ENCODE measurements at regions not wholly inside any gene's neighbourhood (a gene's known extent, or its start where the extent isn't known, plus 50 kb on each side); places are given as distances from the start of the nearest gene placed in this dataset.
"Not testable (repeated sequence)": the region's sequence is repeated elsewhere in the genome, so short reads cannot be mapped to it uniquely, and the experiment has no call there.

DNA sequence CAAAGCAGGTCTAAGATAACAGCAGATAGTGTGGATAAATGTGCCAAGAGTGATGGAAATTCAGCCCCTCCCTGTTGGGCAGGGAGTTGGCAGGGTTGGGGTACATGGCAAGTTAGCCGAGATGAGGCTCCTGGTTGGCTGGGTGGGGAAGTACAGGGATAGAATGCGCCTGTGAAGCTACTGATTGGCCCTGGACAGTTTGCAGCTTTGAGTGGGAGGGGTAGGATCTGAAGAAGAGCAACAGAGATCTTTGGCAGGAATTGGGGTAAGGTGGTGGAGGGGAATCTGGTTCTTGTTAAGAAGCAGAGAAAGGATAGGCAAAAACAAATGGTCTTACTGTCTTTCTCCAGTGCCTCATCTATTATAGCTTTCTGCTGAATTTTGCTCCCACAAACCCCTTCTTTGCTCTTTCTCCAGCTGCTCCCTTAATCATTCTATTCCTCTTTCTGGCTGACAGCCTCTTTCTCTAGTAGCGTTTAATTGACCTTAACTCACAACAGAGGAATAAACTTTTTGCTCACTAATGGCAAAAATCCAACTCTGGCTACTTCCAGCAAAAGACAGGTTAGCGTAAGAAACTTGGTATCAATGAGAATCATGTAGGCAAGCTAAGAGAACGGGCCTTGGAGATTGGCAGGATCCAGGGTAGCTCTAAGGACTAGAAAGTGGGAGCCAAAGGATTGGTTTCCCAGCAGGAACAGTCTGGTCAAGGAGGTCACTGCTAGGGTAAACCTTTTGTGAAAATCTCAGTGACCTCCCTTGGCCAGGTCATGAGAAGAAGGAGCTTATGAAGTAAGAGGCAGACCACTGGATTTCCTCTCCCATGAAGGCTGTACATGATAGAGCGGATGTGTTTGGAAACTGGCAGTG is 86.3 kb upstream of the CARMIL1 start:
- no peak for DNase-seq

- DNase-seq: no peak
Measured at GRCh38 chr6:25193460-25194171, 85.6 kb upstream of the CARMIL1 start.

- DNase-seq: no peak
Measured at GRCh38 chr6:25194172-25194678, 84.9 kb upstream of the CARMIL1 start.

DNA sequence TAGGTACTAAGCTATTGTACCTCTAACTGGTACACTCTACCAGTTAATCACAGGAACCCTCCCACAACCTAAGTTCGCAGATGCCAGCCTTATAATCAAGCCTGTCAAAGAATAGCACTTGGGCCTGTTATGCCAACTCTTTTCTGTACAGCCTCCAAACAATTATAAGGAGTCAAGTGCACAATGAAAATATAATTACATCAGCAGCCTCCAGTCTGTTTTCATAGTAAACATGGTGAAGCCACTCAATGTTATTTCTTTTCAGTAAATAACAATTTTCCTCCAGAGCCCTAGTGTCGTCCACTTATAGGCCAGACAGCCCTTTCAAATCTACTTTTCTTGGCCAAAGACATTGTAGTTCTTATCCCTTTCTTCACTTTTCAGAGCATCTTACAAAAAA is 82.7 kb upstream of the CARMIL1 start:
- no peak for DNase-seq

GRCh38 chr6:25197111-25197510 is 82.1 kb upstream of the CARMIL1 start:
- no peak for DNase-seq

DNA sequence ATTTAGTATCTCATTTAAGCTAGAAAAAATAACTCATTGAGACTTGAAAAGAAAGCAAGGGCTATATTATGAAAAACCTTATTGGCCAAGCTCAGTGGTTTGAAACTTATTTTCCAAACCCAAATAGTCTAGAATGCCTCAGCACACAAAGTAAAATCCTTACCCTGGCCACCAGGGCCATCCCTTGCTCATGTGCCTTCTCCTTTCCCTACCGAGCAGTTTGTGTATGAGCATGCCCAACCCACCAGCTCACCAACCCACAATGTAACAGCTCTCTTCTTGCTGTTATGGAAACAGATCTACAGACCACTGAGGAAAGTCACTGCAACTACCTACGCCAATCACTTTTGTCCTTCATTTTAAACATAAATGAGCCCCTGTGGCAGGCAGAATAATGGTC is 79.6 kb upstream of the CARMIL1 start:
- DNase-seq: no peak

GRCh38 chr6:25202504-25202903 is 76.7 kb upstream of the CARMIL1 start:
- no peak for DNase-seq

DNA sequence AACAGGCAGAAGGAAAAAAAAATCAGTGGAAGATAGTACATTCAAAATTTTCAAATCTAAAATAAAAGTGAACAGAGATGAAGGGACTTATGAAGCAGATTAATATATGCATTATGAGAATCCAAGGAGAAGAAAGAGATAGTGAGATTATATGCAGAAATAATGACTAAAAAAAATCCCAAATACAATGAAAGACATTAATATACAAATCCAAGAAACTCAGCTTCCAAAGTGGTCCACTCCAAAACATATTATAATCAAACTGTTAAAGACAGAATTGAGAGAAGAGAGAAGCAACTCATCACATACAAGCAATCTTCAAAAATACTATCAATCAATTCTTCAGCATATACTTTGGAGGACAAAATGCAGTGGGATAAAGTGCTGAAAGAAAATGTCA is 73.5 kb upstream of the CARMIL1 start:
- no peak for DNase-seq

GRCh38 chr6:25207453-25208155 is 71.6 kb upstream of the CARMIL1 start:
- not testable (repeated sequence) for DNase-seq

DNA sequence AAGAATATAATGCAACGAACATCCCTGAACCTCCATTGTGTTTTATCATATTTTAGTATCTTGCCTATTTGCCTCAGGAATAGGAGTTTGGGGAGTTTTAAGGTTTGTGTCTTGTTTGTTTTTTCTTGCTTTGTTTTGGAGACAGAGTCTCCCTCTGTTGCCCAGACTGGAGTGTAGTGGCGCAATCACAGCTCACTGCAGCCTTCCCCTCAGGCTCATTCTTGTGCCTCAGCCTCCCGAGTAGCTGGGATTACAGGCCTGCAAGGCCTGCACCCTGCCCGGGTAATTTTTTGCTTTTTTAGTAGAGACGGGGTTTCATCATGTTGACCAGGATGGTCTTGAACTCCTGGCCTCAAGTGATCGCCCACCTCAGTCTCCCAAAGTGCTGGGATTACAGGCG is 63.3 kb upstream of the CARMIL1 start:
- DNase-seq: no peak

DNA sequence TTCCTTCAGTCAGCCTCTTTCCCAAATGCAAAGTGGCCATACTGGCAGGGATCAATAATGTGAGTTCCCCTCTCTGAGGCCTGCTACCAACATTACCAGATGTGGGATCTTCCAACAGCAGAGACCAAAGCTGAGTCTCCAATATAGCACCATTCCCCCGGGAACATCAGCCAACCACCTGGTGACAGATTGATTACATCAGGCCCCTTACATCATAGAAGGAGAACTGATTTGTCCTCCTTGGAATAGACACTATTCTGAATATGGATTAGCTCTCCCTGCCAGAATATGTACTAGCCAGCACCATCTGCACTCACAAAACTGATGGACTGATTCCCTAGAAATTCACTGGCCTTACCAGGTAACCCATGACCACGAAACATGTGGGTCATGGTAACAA is 61.9 kb upstream of the CARMIL1 start:
- DNase-seq: no peak

DNA sequence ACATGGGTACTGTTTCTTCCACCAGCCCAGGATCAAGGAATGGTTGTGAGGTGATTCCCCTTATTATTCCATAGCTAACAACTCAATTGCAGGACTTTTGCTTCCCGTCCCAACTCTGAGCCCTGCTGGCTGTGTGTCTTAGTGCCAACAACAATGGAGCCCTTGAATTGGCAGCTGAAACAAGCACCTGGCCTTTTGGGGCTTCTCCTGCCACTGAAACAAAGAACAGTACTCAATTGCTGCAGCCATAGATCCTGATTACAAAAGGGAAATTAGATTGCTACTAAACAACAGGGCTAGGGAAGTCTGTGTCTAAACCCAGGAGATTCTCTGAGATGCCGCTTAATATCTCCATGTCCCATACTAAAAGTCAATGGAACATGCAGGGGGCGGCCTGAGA is 61.3 kb upstream of the CARMIL1 start:
- DNase-seq: no peak

DNA sequence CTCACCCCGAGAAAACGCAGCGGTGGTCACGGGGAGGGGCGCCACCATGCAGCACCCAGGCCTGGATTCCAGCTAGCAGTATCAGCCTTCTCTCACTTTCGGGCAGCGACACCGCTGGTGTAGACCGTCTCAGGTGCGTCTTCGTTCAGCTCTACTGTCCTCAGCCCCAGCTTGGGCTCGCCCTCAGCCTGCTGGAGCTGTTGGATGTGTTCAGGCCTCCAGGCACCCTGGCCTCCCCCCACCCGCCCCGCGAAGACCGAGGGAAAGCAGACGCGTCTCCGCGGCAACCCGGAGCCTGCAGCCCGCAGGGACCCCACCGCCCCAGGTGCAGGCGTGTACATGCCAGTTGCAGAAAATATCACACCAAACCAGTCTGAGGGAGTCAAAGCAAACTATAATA is 60.8 kb upstream of the CARMIL1 start:
- DNase-seq: no peak

GRCh38 chr6:25219216-25219916 is 59.8 kb upstream of the CARMIL1 start:
- no peak for DNase-seq

DNA sequence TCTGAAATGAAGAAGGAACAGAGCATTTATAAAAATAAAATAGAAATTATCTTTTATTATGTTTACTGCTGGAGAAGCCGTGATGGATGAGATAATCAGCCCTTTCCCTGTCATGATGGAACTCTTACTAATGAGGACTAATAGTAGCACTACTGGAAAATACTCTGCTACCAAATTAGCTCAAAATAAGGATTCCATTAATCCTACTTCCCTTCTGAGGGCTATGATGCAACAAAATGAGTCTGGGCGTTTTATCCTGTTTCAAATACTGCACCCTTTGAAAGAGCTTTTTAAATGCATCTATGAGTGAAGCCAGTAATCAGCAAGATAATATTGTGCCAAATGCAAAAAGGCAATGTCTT is 59.3 kb upstream of the CARMIL1 start:
- no peak for DNase-seq

GRCh38 chr6:25220857-25221256 is 58.3 kb upstream of the CARMIL1 start:
- DNase-seq: no peak

- no peak for DNase-seq
Measured at GRCh38 chr6:25222006-25222678, 57.0 kb upstream of the CARMIL1 start.

GRCh38 chr6:25223490-25223991 is 55.6 kb upstream of the CARMIL1 start:
- DNase-seq: peak in 1 of 2 experiments; percentile 42

GRCh38 chr6:25224242-25224641 is 54.9 kb upstream of the CARMIL1 start:
- no peak for DNase-seq

DNA sequence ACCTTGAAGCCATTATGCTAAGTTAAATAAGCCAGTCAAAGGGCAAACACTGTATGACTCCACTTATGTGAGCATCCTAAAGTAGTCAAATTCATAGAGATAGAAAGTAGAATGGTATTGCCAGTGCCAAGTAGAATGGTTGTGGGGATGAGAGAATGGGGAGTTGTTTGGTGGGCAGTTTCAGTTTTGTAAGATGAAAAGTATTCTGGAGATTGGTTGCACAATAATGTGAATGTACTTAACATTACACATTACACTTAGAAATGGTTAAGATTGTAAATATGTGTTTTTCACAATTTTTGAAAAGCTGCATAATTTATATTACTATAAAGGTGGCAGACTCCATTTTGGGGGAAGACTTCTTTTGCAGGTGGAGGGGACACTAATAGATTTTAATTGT is 51.3 kb upstream of the CARMIL1 start:
- no peak for DNase-seq

Data from cerebellar nuclear complex (tissue), 1 donor.